Activated naive CD4-positive, alpha-beta T cell treated with anti-CD3 and anti-CD28 coated beads, Interleukin-2, amount 10 ng/mL, durations not matched to agents 7 days and 5 days (primary cell): ENCODE measurements at regions not wholly inside any gene's neighbourhood (a gene's known extent, or its start where the extent isn't known, plus 50 kb on each side); places are given as distances from the start of the nearest gene placed in this dataset.

Experiments
- CTCF ChIA-PET: fragments of 350-600 bp; sonication (Branson Sonifier 250); formaldehyde crosslinking; loops from one replicate; lab custom pipeline; 2021; ENCODE audit warnings: antibody characterized with exemption; lab: Charles Lee
- DNase-seq: peaks from one replicate; pipeline ENCODE4 v3.0.0-alpha.2; 2020
- H3K27ac Mint-ChIP-seq: one replicate; pipeline ENCODE4 v1.8.0; 2021; ENCODE audit warnings: mild to moderate bottlenecking, moderate library complexity, mixed read lengths
- H3K27me3 Mint-ChIP-seq: one replicate; pipeline ENCODE4 v1.8.0; 2021; ENCODE audit warnings: mild to moderate bottlenecking, mixed read lengths
- H3K36me3 Mint-ChIP-seq: one replicate; pipeline ENCODE4 v1.8.0; 2021; ENCODE audit warnings: mixed read lengths
- H3K4me1 Mint-ChIP-seq: one replicate; pipeline ENCODE4 v1.8.0; 2021; ENCODE audit warnings: mixed read lengths
- H3K4me3 Mint-ChIP-seq: one replicate; pipeline ENCODE4 v1.8.0; 2021; ENCODE audit warnings: mild to moderate bottlenecking, moderate library complexity, mixed read lengths
- H3K9me3 Mint-ChIP-seq: one replicate; pipeline ENCODE4 v1.8.0; 2021; ENCODE audit warnings: mixed read lengths

DNA sequence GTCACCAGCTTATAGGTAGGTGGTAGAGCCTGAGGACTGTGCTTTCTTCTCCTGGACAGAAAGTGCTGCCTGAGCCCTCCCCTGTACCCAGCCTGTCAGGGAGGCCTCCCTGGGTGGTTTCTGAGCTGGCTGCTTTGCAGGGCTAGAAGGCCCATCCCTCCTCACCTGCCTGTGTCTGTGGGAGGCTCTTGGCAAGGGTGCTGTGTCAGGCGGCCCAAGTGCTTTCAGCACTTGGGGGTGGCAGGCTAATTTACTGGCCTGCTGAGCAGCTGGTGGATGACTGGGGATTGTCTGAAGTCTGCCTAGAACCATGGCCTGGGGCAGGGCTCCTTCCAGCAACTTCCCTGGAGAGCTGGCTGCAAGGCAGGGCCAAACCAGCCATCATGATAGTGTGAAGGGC is 139.0 kb upstream of the NAV2 start:
- Mint-ChIP-seq H3K36me3 (no peaks in the 10 kb centered on the region), H3K4me1 (no peaks in the 10 kb centered on the region), H3K9me3 (no peaks in the 10 kb centered on the region), H3K27me3 (peaks cover 16% of the 10 kb centered on the region), H3K27ac (no peak overlapping the region), H3K4me3 (no peak overlapping the region)
- CTCF ChIA-PET = interaction anchor here (0.6 to 1.3 kb wide), 4 partner anchors 9 to 164 kb away, joined by 3 to 4 read pairs (median 4); no protein-coding TSS in a partner anchor
- DNase-seq = no peak

DNA sequence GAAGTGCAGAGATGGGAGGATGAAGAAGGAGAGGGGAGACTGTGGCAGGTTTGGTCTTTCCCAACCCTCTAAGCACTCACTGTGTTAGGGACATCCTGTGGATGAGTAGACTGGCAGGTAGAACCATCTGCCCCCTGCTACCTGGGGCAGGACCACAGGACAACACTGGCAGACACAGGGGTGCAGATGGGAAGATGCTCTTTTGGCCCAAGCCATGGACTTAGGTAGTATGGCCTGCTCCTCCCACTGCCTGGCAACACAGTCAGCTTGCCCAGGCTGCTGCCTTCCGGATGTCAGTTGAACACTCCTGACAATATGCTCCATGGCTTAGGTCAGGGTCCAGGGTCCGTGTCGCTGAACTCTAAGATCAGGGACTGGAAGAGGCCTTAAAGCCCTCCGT is 140.7 kb upstream of the NAV2 start:
- no peak for DNase-seq
- Mint-ChIP-seq H3K27me3 (peaks cover 20% of the 10 kb centered on the region), H3K27ac (no peak overlapping the region), H3K4me3 (no peak overlapping the region), H3K36me3 (no peaks in the 10 kb centered on the region), H3K9me3 (no peaks in the 10 kb centered on the region), H3K4me1 (no peaks in the 10 kb centered on the region)
- CTCF ChIA-PET = no interaction called here

DNA sequence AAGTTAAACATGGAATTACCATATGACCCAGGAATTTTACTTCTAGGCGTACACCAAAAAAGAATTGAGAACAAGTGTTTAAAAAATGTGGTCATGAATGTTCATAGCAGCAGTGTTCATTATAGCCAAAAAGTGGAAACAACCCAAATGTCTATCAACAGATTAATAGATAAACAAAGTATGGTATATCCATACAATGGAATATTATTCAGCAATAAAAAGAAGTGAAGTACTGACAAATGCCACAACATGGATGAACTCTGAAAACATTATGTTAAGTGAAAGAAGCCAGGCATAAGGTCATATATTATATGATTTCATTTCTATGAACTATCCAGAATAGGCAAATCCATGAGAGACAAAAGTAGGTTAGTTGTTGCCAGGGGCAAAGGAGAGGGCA is 141.7 kb upstream of the NAV2 start:
- no peak overlapping the region for H3K27ac Mint-ChIP-seq
- no peak overlapping the region for H3K4me3 Mint-ChIP-seq
- CTCF ChIA-PET = no interaction called here
- no peaks in the 10 kb centered on the region for H3K4me1 Mint-ChIP-seq
- no peaks in the 10 kb centered on the region for H3K36me3 Mint-ChIP-seq
- no peaks in the 10 kb centered on the region for H3K9me3 Mint-ChIP-seq
- peaks cover 20% of the 10 kb centered on the region for H3K27me3 Mint-ChIP-seq
- no peak for DNase-seq

DNA sequence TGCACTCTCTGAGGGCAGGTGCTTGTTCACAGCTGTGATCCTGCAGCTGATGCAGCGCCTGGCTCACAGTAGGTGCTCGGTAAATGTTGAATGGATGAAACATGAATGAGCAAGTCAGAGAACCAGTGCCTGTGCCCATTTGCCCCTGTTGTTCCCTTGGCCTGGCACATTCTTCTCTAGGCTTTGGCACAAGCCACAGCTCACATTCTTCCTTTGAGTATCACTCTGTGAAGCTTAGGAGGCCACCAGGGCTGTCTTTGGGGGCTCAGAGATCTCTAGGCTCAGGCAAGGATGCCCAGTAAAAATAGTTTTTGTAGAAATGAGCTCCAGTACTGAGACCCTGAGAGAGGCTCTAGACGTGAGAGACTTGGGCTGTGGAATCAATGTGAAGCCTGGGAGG is 144.6 kb upstream of the NAV2 start:
- Mint-ChIP-seq H3K27me3 (peaks cover 31% of the 10 kb centered on the region), H3K36me3 (no peaks in the 10 kb centered on the region), H3K4me3 (no peak overlapping the region), H3K4me1 (no peaks in the 10 kb centered on the region), H3K27ac (no peak overlapping the region), H3K9me3 (no peaks in the 10 kb centered on the region)
- DNase-seq = no peak
- CTCF ChIA-PET = interaction anchor here (1.0 to 6.4 kb wide), 3 partner anchors 10 to 321 kb away, joined by 3 to 89 read pairs (median 5); no protein-coding TSS in a partner anchor

DNA sequence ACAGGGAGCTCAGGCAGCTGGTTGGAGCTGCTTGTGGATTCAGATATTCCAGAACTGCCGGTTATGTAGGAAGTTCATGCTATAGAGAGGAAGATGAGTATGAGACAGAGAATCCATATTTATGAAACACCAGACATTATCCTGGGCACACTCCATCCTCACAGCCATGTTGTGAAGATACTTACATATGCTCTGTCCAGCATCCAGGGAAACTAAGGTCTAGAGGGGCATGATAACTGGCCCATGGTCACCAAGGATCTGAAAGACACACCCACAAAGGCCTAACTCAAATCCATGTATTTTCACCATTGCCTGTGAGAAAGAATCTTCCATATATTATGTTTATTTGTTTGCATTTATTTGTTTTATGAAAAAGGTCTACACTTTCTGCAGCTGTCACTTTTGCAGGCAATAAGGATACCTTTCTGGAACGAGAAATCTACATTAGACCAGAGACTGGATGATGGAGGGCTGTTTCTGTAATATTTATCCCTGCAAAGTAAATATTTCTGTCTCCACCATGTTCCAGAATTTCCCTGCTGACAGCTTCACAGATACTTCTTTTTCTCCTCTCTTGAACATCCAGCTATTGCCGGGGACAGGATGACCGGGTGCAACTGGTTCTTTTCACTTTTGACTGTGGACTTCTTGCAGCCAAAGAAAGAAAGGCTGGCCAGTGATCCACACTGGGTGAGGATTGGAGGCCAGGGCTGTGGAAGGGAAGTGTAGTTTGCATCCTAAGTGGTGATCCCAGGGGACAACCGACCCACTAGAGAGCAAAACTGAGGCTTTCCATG is 145.9 kb upstream of the NAV2 start:
- no peak for DNase-seq
- Mint-ChIP-seq H3K4me1 (no peaks in the 10 kb centered on the region), H3K36me3 (no peaks in the 10 kb centered on the region), H3K4me3 (no peak overlapping the region), H3K9me3 (no peaks in the 10 kb centered on the region), H3K27me3 (peaks cover 26% of the 10 kb centered on the region), H3K27ac (no peak overlapping the region)
- CTCF ChIA-PET = interaction anchor here (1.3 to 6.4 kb wide), 2 partner anchors 163 to 177 kb away, joined by 4 to 89 read pairs; no protein-coding TSS in a partner anchor

DNA sequence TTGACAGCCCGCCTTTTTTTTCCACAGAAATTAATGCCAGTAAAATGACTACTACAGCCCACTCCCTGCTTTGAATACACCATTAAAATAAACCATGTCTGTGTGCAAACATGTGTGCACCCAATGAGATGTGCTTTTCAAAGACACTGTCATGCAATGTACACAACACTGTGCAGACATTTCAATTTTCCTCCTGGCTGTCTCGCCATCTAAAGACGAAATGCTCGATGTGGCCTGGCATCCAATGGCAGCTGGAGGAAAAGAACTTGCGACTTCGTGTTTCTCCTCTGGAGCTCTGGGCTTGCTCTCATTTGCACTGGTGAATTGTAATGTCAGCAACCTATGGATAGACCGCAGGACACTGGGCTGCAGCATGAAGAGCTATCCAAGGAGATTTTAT is 147.0 kb upstream of the NAV2 start:
- peaks cover 26% of the 10 kb centered on the region for H3K27me3 Mint-ChIP-seq
- CTCF ChIA-PET = interaction anchor here (0.8 to 6.4 kb wide), 11 partner anchors 8 to 489 kb away, joined by 3 to 89 read pairs (median 4); no protein-coding TSS in a partner anchor
- H3K4me3 Mint-ChIP-seq = no peak overlapping the region

DNA sequence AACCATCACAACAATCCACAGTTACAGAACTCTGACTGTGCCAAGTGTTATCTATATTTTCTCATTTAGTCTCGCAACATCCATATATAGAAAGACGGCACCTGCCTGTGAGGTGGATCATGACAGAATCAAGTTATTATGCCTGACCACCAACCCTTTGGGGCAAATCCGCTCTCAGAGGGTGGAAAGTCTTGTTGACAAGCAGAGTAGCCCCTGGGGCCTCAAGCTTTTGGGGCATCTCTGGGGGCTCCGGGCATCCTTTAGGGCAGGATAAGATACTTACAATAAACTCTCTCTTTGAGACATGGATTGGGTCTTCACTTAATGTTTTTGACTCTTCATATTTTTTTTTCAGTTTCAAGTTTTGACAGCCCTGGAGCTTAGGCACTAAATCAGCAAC is 150.5 kb upstream of the NAV2 start:
- H3K27me3 Mint-ChIP-seq = peaks cover 21% of the 10 kb centered on the region
- DNase-seq = no peak
- H3K4me3 Mint-ChIP-seq = no peak overlapping the region
- H3K36me3 Mint-ChIP-seq = no peaks in the 10 kb centered on the region
- H3K9me3 Mint-ChIP-seq = no peaks in the 10 kb centered on the region
- no peak overlapping the region for H3K27ac Mint-ChIP-seq
- H3K4me1 Mint-ChIP-seq = no peaks in the 10 kb centered on the region
- CTCF ChIA-PET = interaction anchor here (2.2 to 6.4 kb wide), 2 partner anchors 182 to 344 kb away, joined by 8 to 89 read pairs; no protein-coding TSS in a partner anchor

More for the DNA sequence above, 147.0 kb upstream of the NAV2 start:
- H3K27ac Mint-ChIP-seq = no peak overlapping the region
- DNase-seq = no peak
- no peaks in the 10 kb centered on the region for H3K36me3 Mint-ChIP-seq
- no peaks in the 10 kb centered on the region for H3K9me3 Mint-ChIP-seq
- no peaks in the 10 kb centered on the region for H3K4me1 Mint-ChIP-seq

DNA sequence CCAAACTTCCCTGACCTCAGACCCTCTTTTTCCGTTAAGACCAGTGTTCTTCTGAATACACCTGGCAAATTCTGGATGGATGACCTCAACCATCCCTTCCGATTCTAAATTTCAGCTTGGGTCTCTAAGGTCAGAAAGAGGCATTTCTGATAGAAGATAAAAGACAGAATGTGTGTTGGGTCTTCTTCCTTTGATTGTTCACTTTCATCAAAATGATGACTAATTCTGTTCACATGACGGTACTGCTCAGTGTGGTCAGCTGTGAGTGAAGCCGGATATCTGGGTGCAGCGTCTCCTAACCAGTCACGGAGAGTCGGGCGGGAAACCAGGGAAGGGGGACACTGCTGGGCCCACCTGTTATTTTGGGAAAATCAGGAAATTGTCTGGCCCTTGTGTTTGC is 151.6 kb upstream of the NAV2 start:
- peaks cover 21% of the 10 kb centered on the region for H3K27me3 Mint-ChIP-seq
- no peaks in the 10 kb centered on the region for H3K9me3 Mint-ChIP-seq
- H3K4me1 Mint-ChIP-seq = no peaks in the 10 kb centered on the region
- H3K4me3 Mint-ChIP-seq = no peak overlapping the region
- CTCF ChIA-PET = interaction anchor here (1.5 to 3.1 kb wide), 3 partner anchors 182 to 567 kb away, joined by 3 to 14 read pairs (median 9); no protein-coding TSS in a partner anchor
- no peak for DNase-seq
- no peak overlapping the region for H3K27ac Mint-ChIP-seq
- H3K36me3 Mint-ChIP-seq = no peaks in the 10 kb centered on the region

DNA sequence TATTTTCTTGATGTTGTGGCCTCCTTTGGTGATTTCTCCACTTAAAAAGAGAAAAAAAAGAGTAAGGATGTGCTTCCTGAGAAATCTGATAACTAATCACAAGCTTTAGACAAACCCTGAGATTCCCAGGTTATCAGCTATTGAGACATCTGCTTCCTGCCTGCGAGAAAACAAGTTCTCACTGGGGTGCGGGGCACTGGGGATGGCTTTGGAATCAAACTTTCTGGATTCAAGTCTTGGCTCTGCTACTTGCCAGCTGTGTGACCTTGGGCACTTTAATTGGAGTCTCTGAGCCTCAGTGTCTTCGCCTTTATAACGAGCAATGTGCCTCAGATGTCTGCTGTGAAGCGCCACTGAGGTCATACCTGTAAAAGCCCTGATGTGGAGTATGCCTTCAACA is 152.5 kb upstream of the NAV2 start:
- CTCF ChIA-PET = interaction anchor here (0.8 to 3.1 kb wide), 5 partner anchors 9 to 568 kb away, joined by 3 to 14 read pairs (median 6); no protein-coding TSS in a partner anchor
- Mint-ChIP-seq H3K9me3 (no peaks in the 10 kb centered on the region), H3K27ac (no peak overlapping the region), H3K4me1 (no peaks in the 10 kb centered on the region), H3K36me3 (no peaks in the 10 kb centered on the region), H3K27me3 (peaks cover 22% of the 10 kb centered on the region), H3K4me3 (no peak overlapping the region)
- no peak for DNase-seq

DNA sequence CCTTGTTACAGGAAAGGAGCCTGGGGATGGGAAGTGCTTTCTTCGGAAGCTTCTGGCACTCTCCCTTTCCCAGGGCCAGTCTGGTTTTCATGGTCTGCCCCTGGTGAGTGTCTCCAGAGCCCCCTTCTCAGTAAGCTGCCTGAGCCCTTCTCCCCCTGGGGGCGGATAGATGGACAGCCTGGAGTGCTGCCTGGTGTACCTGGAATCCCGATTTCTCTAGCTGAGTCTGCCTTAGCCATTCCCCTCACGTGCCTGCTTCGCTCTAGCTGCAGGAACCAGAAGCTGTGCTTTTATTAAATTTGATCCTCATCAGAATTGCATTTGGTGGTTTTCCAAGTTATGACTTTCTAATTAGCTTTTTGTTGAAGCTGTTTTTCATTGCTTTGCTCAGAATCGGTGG is 152.9 kb upstream of the NAV2 start:
- Mint-ChIP-seq H3K4me3 (no peak overlapping the region), H3K9me3 (no peaks in the 10 kb centered on the region), H3K4me1 (no peaks in the 10 kb centered on the region), H3K27ac (no peak overlapping the region), H3K36me3 (no peaks in the 10 kb centered on the region), H3K27me3 (peaks cover 25% of the 10 kb centered on the region)
- CTCF ChIA-PET = interaction anchor here (0.8 to 3.1 kb wide), 6 partner anchors 8 to 573 kb away, joined by 3 to 14 read pairs (median 4); no protein-coding TSS in a partner anchor
- no peak for DNase-seq

DNA sequence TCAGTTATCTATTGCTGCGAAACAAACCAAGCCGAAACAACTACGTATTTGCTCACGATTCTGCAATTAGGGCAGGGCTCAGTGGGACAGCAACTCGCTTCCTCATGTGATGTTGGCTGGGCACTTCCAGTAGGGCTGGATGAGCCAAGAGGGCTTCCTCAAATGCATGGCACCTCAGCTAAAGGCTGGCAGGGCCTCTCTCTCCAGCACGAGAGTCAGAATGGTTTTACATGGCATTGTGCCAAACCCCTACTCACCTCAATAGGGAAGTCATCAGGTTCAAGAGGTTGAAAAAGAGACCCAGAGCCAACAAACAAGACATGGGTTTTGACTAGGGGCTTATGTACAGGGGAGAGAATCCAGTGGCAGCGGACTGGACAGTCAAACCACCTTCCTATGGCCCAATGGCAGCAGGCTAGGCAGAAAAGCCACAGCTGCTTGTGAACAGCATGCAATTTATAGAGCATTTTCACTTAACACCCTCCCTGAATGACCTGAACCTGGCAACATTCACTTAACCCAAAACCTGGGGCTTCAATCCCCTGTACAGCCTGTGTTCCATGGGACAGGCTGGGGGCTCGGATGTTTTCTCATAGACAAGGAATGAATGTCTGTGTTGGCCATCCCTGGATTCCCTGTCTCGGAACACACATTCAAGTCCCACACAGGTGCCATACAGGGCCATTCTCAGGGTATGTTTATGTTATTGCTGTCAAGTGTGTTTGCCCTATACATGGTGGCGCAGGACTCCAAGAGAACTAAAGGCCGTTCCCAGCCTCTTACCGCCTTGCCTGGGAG is 154.2 kb upstream of the NAV2 start:
- CTCF ChIA-PET = interaction anchor here (1.0 to 3.1 kb wide), 7 partner anchors 10 to 574 kb away, joined by 3 to 14 read pairs (median 5); no protein-coding TSS in a partner anchor
- H3K4me3 Mint-ChIP-seq = no peak overlapping the region
- DNase-seq = no peak
- peaks cover 14% of the 10 kb centered on the region for H3K27me3 Mint-ChIP-seq
- H3K4me1 Mint-ChIP-seq = no peaks in the 10 kb centered on the region
- H3K9me3 Mint-ChIP-seq = no peaks in the 10 kb centered on the region
- H3K36me3 Mint-ChIP-seq = no peaks in the 10 kb centered on the region
- no peak overlapping the region for H3K27ac Mint-ChIP-seq

DNA sequence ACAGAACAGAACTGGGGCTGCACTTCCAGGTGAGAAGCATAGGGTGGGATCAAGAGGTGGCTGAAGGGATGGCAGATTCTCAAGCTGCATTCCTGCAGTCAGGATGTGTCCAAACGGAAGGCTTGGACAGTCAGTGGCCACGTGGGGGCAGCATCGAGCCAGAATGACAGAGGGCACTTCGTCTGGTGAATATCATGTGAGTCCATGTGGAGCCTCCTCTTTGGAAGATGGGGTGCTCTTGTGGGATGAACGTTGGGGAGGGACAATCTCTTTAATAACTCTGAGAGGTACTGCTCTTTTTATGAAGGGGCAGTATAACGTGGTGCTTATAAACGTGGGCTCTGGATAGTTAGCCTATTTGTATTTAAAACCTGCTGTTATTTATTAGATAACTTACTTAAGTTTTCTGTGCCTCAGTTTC is 154.9 kb upstream of the NAV2 start:
- H3K4me3 Mint-ChIP-seq = no peak overlapping the region
- no peaks in the 10 kb centered on the region for H3K9me3 Mint-ChIP-seq
- H3K36me3 Mint-ChIP-seq = no peaks in the 10 kb centered on the region
- DNase-seq = peak; percentile 78
- H3K27me3 Mint-ChIP-seq = peaks cover 14% of the 10 kb centered on the region
- CTCF ChIA-PET = interaction anchor here (0.7 to 2.1 kb wide), 11 partner anchors 11 to 575 kb away, joined by 3 to 8 read pairs (median 4); no protein-coding TSS in a partner anchor
- no peak overlapping the region for H3K27ac Mint-ChIP-seq
- H3K4me1 Mint-ChIP-seq = no peaks in the 10 kb centered on the region

DNA sequence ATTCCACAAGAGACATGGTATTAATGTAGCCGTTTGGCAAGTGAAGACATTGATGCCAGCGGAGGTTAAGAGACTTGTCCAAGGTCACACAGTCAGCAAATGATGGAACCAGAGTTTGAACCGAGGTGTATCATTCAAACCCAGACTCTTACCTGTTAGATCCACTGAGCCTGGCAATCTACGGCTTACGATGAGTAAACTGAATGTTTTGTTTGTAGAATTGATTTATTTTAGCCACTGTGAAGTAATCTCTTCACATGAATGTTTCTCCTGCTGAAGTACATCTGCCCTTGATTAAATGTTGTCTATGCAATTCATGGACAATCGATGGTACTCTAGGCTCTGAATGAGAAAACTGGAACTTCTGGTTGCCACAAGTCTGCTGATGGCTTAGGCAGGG is 155.5 kb upstream of the NAV2 start:
- no peaks in the 10 kb centered on the region for H3K4me1 Mint-ChIP-seq
- no peaks in the 10 kb centered on the region for H3K9me3 Mint-ChIP-seq
- H3K36me3 Mint-ChIP-seq = no peaks in the 10 kb centered on the region
- H3K27me3 Mint-ChIP-seq = peaks cover 18% of the 10 kb centered on the region
- DNase-seq = no peak
- no peak overlapping the region for H3K27ac Mint-ChIP-seq
- H3K4me3 Mint-ChIP-seq = no peak overlapping the region
- CTCF ChIA-PET = interaction anchor here (0.7 to 2.1 kb wide), 12 partner anchors 10 to 576 kb away, joined by 3 to 8 read pairs (median 4); no protein-coding TSS in a partner anchor

DNA sequence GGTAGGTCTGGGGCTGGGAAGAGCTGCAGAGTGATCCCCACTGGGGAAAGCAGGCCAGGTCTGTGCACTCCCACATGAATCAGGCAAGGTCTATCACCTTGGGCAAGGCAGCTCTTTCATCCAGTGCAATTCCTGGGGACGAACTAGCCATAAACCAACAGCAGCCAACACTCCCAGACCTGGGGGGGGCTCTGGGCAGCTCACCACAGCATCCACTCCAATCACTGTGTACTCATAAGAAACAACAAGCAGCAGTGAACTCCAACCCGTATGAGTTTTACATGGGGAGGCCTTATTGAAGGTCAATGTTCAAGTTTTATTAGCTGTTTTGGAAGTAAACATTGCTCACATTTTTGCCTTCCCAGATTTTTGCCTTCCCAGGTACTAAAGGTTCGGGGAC is 157.4 kb upstream of the NAV2 start:
- DNase-seq = no peak
- CTCF ChIA-PET = interaction anchor here (0.9 to 2.3 kb wide), 10 partner anchors 8 to 485 kb away, joined by 3 to 11 read pairs (median 5); no protein-coding TSS in a partner anchor
- Mint-ChIP-seq H3K9me3 (no peaks in the 10 kb centered on the region), H3K4me3 (no peak overlapping the region), H3K36me3 (no peaks in the 10 kb centered on the region), H3K4me1 (no peaks in the 10 kb centered on the region), H3K27me3 (peaks cover 24% of the 10 kb centered on the region), H3K27ac (no peak overlapping the region)
